A549 (cell line): ENCODE measurements at regions not wholly inside any gene's neighbourhood (a gene's known extent, or its start where the extent isn't known, plus 50 kb on each side); places are given as distances from the start of the nearest gene placed in this dataset.

Experiments used
- CTCF ChIP-seq: fragments of >200 bp; sonication (Bioruptor Twin); formaldehyde crosslinking; IDR thresholded peaks from 3 replicates; pipeline ENCODE4 v1.5.1; 2016
- EP300 ChIP-seq, 2 experiments: fragments of >200 bp; sonication (Bioruptor Twin); formaldehyde crosslinking; IDR thresholded peaks; 2 replicates in 1 of 2; 3 replicates in 1 of 2; pipeline ENCODE4 v1.6.1; 2016 to 2017
- GATA3 ChIP-seq: IDR thresholded peaks from 2 replicates; pipeline ENCODE4 v1.6.1; 2012; ENCODE audit warnings: borderline replicate concordance
- NFE2L2 ChIP-seq: fragments of 150-350 bp; conservative IDR thresholded peaks from 2 replicates; pipeline ENCODE4 v1.6.1; 2014; ENCODE audit warnings: low read length
- PBX3 ChIP-seq: IDR thresholded peaks from 2 replicates; pipeline ENCODE4 v1.6.1; 2012
- POLR2A ChIP-seq: IDR thresholded peaks from 2 replicates; pipeline ENCODE4 v1.6.1; 2012; ENCODE audit warnings: mild to moderate bottlenecking, low read length
- RAD21 ChIP-seq, 2 experiments: fragments of >200 bp in 1 of 2; sonication (Bioruptor Twin) in 1 of 2; formaldehyde crosslinking in 1 of 2; IDR thresholded peaks in 1 of 2; conservative IDR thresholded peaks in 1 of 2; 2 replicates in 1 of 2; 3 replicates in 1 of 2; pipeline ENCODE4 v1.6.1; 2012 to 2018; ENCODE audit warnings: inconsistent platforms in 1 of 2
- ZFP36 ChIP-seq: fragments of 450-650 bp; IDR thresholded peaks from 2 replicates; pipeline ENCODE4 v1.6.1; 2014; ENCODE audit warnings: borderline replicate concordance; ENCODE audit not compliant: partially characterized antibody
- TF ChIP-seq, protein P1 (sequence below): IDR thresholded peaks from 2 replicates; pipeline ENCODE4 v1.6.1; 2012; ENCODE audit warnings: low read depth, borderline replicate concordance

- TF ChIP-seq CTCF: no peak
- TF ChIP-seq ZFP36: no peak
- TF ChIP-seq POLR2A: no peak
- no peak for TF ChIP-seq GATA3
- no peak for TF ChIP-seq PBX3
- TF ChIP-seq EP300 (IDR thresholded peaks at IDR 0.05): no peak
- TF ChIP-seq, protein P1, sequence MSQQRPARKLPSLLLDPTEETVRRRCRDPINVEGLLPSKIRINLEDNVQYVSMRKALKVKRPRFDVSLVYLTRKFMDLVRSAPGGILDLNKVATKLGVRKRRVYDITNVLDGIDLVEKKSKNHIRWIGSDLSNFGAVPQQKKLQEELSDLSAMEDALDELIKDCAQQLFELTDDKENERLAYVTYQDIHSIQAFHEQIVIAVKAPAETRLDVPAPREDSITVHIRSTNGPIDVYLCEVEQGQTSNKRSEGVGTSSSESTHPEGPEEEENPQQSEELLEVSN: no peak
- TF ChIP-seq RAD21 (conservative IDR thresholded peaks at IDR 0.05 in 1 of 2, IDR thresholded peaks at IDR 0.05 in 1 of 2): no peak
- TF ChIP-seq NFE2L2: no peak
These were observed 796.7 kb upstream of the ARGLU1 start for GRCh38 chr13:107364658-107365057.
